KMS-11 (cell line): ENCODE measurements at regions not wholly inside any gene's neighbourhood (a gene's known extent, or its start where the extent isn't known, plus 50 kb on each side); places are given as distances from the start of the nearest gene placed in this dataset.

Experiments used
- H2AFZ ChIP-seq: fragments of 200-600 bp; sonication (generic); 2 replicates; pipeline ENCODE4 v1.6.1; 2016; ENCODE audit warnings: antibody characterized with exemption, mixed run types, low read depth
- H3K27ac ChIP-seq: fragments of 200-600 bp; sonication (generic); 2 replicates; pipeline ENCODE4 v1.6.1; 2016; ENCODE audit warnings: mild to moderate bottlenecking, mixed run types
- H3K27me3 ChIP-seq: fragments of 200-600 bp; sonication (generic); 2 replicates; pipeline ENCODE4 v1.6.1; 2017; ENCODE audit warnings: mild to moderate bottlenecking, low read depth, mixed run types, moderate library complexity; ENCODE audit not compliant: insufficient read depth
- H3K36me3 ChIP-seq: fragments of 200-600 bp; sonication (generic); 2 replicates; pipeline ENCODE4 v1.6.1; 2017; ENCODE audit warnings: mild to moderate bottlenecking, mixed run types; ENCODE audit not compliant: insufficient read depth
- H3K4me1 ChIP-seq: fragments of 200-600 bp; sonication (generic); 2 replicates; pipeline ENCODE4 v1.6.1; 2016; ENCODE audit warnings: mild to moderate bottlenecking, low read depth, mixed run types; ENCODE audit not compliant: poor library complexity, severe bottlenecking
- H3K4me2 ChIP-seq: fragments of 200-600 bp; sonication (generic); 2 replicates; pipeline ENCODE4 v1.7.0; 2016; ENCODE audit warnings: mild to moderate bottlenecking, mixed run types
- H3K4me3 ChIP-seq: fragments of 200-600 bp; sonication (generic); IDR thresholded peaks from 2 replicates; pipeline ENCODE4 v1.6.1; 2017; ENCODE audit warnings: low read depth, low read length, mixed read lengths; ENCODE audit not compliant: insufficient read depth
- H3K79me2 ChIP-seq: fragments of 200-600 bp; sonication (generic); 2 replicates; pipeline ENCODE4 v1.6.1; 2016; ENCODE audit warnings: low read depth, mixed run types; ENCODE audit not compliant: insufficient read depth
- H3K9ac ChIP-seq: fragments of 200-600 bp; sonication (generic); 2 replicates; pipeline ENCODE4 v1.6.1; 2016; ENCODE audit warnings: mild to moderate bottlenecking, mixed run types
- H4K20me1 ChIP-seq: fragments of 200-600 bp; sonication (generic); 2 replicates; pipeline ENCODE4 v1.6.1; 2016; ENCODE audit warnings: mild to moderate bottlenecking, mixed run types; ENCODE audit not compliant: insufficient read depth
- CTCF ChIP-seq: fragments of 200-600 bp; sonication (generic); conservative IDR thresholded peaks from 2 replicates; pipeline ENCODE4 v1.6.1; 2017; ENCODE audit warnings: low read depth, mild to moderate bottlenecking, antibody characterized with exemption, low read length, moderate library complexity, mixed read lengths

GRCh38 chr12:25877446-25877845, 81.0 kb upstream of the RASSF8 start:
- Histone ChIP-seq H3K9ac (no peak overlapping the region), H3K27me3 (no peaks in the 10 kb centered on the region), H3K4me2 (no peak overlapping the region), H2AFZ (no peak overlapping the region), H4K20me1 (no peaks in the 10 kb centered on the region), H3K4me3 (no peak overlapping the region), H3K4me1 (no peaks in the 10 kb centered on the region), H3K79me2 (no peaks in the 10 kb centered on the region), H3K27ac (no peak overlapping the region), H3K36me3 (no peaks in the 10 kb centered on the region)
- TF ChIP-seq CTCF, result no peak

- TF ChIP-seq CTCF, result no peak
- no peak overlapping the region for H2AFZ ChIP-seq
- no peak overlapping the region for H3K9ac ChIP-seq
Measured at GRCh38 chr12:25882266-25882665, 76.2 kb upstream of the RASSF8 start.

GRCh38 chr12:25883026-25883916, 75.2 kb upstream of the RASSF8 start:
- no peak overlapping the region for H3K4me3 ChIP-seq
- H3K36me3 ChIP-seq, result no peaks in the 10 kb centered on the region
- no peaks in the 10 kb centered on the region for H4K20me1 ChIP-seq
- H2AFZ ChIP-seq, result no peak overlapping the region
- no peaks in the 10 kb centered on the region for H3K79me2 ChIP-seq
- no peak for TF ChIP-seq CTCF
- no peak overlapping the region for H3K9ac ChIP-seq
- no peaks in the 10 kb centered on the region for H3K4me1 ChIP-seq
- no peak overlapping the region for H3K27ac ChIP-seq
- H3K27me3 ChIP-seq, result no peaks in the 10 kb centered on the region
- no peak overlapping the region for H3K4me2 ChIP-seq

More at GRCh38 chr12:25882266-25882665, 76.2 kb upstream of the RASSF8 start:
- H3K79me2 ChIP-seq, result no peaks in the 10 kb centered on the region
- H3K4me3 ChIP-seq, result no peak overlapping the region
- no peak overlapping the region for H3K27ac ChIP-seq
- H3K36me3 ChIP-seq, result no peaks in the 10 kb centered on the region
- no peak overlapping the region for H3K4me2 ChIP-seq
- no peaks in the 10 kb centered on the region for H3K4me1 ChIP-seq
- H3K27me3 ChIP-seq, result no peaks in the 10 kb centered on the region
- no peaks in the 10 kb centered on the region for H4K20me1 ChIP-seq

- no peak overlapping the region for H3K9ac ChIP-seq
- H3K36me3 ChIP-seq, result no peaks in the 10 kb centered on the region
Measured at GRCh38 chr12:25884024-25884919, 74.2 kb upstream of the RASSF8 start.

More at GRCh38 chr12:25884024-25884919, 74.2 kb upstream of the RASSF8 start:
- Histone ChIP-seq H3K4me1 (no peaks in the 10 kb centered on the region), H3K27ac (no peak overlapping the region), H3K79me2 (no peaks in the 10 kb centered on the region), H4K20me1 (no peaks in the 10 kb centered on the region), H3K27me3 (no peaks in the 10 kb centered on the region), H3K4me2 (no peak overlapping the region), H2AFZ (no peak overlapping the region), H3K4me3 (no peak overlapping the region)
- no peak for TF ChIP-seq CTCF
